GM12864 (cell line): ENCODE measurements at regions not wholly inside any gene's neighbourhood (a gene's known extent, or its start where the extent isn't known, plus 50 kb on each side); places are given as distances from the start of the nearest gene placed in this dataset.
A peak's percentile ranks its signal among the peaks of the same experiment; 100 is the strongest.

ENCODE experiments used
- DNase-seq: peaks from one replicate; pipeline ENCODE4 v3.0.0-alpha.2; 2011; ENCODE audit warnings: low read depth
- H3K4me3 ChIP-seq: 2 replicates; pipeline ENCODE4 v1.5.1; 2011; ENCODE audit warnings: mild to moderate bottlenecking, low read depth, low read length, control low read depth
- TF ChIP-seq, protein P1 (sequence below): IDR thresholded peaks from 2 replicates; pipeline ENCODE4 v1.5.1; 2011; ENCODE audit warnings: low read depth, mild to moderate bottlenecking, moderate library complexity, low read length, control low read depth, inconsistent platforms; ENCODE audit errors: missing control alignments

DNA sequence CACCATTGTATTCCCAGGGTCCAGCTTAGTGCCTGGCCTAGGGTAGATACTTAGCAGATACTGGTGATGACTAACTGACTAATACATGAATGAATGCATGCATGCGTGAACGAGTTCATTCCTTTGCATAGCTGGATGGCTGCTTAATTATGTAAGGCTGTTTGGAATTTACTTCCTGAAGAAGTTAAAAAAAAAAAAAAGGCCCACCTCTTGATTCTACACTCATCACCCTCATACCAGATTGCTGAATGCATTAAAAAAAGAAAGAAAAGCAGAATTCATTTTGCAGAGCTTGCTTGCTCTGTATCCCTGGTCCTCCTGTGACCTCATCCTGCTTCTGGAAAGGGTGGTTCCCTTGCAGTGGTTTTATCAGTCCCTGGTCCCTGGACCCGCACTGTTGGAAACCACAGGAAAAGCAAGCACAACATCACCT, 277.6 kb upstream of the CFAP20DC start:
- no peak overlapping the region for H3K4me3 ChIP-seq
- DNase-seq: no peak

DNA sequence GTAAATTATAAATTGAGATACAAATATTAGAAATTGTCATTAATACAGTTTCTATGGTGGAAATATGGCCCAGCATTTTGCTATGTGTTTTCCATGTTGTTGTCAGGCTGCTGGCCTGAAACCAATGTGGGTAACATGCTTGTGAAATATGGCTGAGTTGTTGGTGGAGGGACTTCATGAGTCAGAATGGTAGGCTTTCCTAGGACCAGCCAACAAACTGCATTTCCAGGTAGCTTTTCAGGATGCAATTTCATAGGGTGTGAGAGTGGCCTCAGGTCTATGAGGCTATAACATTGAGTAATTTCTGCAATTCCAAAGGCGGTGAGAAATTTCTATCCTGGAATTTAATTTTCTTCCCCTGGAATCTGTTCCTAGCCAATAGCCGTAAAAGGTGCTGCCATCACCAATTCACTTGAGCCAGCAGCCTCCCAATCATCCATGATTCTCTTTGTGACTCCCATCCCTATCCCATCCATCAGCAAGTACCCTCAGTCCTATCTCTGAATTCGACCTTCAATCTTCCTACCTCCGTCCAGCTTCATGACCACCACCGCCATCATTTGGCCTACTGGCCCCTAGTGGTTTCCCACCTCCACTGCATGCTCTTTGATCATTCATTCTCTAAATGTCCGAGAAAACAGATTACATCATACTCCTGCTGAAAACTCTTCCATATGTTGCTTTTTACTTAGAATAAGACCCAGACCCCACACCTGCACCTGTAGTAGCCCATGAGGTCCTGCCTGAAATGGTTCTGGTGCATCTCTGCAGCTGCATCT, 276.6 kb upstream of the CFAP20DC start:
- TF ChIP-seq, protein P1, sequence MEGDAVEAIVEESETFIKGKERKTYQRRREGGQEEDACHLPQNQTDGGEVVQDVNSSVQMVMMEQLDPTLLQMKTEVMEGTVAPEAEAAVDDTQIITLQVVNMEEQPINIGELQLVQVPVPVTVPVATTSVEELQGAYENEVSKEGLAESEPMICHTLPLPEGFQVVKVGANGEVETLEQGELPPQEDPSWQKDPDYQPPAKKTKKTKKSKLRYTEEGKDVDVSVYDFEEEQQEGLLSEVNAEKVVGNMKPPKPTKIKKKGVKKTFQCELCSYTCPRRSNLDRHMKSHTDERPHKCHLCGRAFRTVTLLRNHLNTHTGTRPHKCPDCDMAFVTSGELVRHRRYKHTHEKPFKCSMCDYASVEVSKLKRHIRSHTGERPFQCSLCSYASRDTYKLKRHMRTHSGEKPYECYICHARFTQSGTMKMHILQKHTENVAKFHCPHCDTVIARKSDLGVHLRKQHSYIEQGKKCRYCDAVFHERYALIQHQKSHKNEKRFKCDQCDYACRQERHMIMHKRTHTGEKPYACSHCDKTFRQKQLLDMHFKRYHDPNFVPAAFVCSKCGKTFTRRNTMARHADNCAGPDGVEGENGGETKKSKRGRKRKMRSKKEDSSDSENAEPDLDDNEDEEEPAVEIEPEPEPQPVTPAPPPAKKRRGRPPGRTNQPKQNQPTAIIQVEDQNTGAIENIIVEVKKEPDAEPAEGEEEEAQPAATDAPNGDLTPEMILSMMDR: peak; percentile 50
- no peak for DNase-seq
- no peak overlapping the region for H3K4me3 ChIP-seq

More for the DNA sequence above, 277.6 kb upstream of the CFAP20DC start:
- TF ChIP-seq, protein P1: no peak

DNA sequence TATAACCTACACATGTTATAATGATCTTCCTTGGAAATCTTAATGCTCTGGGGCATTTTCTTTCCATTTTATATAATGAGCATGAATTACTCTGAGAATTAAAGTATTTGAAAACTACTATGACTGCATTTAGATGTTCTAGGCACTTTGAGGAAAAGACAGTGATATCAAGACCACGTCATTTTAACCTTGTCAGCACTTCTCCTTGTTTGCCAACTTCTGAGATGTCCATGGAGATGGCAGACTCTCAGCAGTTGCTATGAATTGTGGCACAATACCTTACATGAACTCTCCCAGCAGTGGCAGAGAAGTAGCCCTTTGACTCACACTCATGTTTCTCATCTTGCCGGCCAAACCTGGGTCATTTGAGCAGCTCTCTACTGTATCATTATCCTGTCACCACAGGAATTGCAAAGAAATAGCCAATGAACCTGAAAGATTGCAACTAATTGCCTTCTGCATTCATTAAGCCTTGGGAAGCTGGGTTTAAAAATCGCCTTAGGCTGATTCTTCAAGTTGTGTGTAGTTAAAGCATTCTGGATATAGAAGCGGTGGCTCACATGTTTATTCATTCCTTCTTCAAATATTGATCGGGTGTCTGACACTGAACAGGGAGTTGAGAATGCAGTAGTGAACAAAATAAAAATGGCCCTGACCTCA, 272.2 kb upstream of the CFAP20DC start:
- TF ChIP-seq, protein P1: no peak
- no peak for DNase-seq
- H3K4me3 ChIP-seq: no peak overlapping the region

DNA sequence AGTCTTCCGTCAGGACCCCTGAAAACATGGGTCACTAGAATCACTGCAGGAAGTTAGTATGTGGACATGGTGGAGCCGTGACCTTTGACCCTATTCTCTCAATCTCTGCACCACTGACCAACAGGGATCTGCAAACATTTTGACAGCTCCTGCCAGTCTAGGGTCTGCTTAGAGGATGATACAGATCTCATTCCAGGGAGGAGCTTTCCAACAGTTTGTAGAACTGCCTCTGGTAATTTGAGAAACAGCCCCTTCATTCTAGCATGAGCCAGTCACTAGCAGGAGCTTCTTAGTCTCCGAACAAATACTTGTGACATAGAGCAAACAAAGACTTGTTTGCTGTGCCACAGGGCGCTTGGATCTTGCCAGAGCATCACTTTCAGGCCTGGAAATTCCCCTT, 270.3 kb upstream of the CFAP20DC start:
- DNase-seq: no peak
- H3K4me3 ChIP-seq: no peak overlapping the region
- TF ChIP-seq, protein P1: no peak

DNA sequence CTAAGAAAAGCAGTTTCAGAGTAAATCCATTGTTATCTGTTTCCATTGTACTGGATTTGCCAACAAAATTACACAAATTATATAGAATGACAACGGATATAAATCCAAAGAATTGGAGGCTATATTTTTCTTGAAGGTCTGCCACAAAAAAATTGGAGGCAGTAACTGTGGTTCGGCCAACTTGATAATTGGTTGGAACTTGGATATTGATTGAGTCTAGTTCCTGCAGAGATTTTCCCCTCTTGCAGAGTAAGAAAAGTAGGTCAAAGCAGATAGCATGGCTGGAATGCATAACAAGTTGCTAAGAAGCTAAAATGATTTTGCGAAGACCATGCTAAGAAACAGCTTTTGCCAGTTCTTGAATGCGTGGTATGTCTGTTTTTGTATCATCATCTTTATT, 269.6 kb upstream of the CFAP20DC start:
- TF ChIP-seq, protein P1: no peak
- DNase-seq: no peak
- H3K4me3 ChIP-seq: no peak overlapping the region

DNA sequence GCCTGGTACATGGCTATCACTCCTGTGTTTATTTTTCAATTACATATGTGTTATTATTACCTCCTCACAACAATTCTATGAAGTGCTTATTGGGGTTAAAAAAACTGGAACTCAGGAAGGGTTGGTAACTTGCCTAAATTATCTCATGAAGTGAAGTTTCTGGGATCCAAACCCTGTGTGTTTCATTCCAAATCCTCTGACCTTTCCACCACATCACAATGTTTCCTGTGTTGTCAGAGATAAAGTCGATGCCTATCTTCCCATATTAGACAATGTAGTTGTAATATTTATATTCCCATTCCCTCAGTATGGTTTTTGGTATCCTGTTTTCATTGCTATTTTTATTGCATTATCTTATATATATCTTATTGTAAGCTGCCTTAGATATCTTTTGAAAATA, 269.1 kb upstream of the CFAP20DC start:
- TF ChIP-seq, protein P1: no peak
- no peak overlapping the region for H3K4me3 ChIP-seq
- no peak for DNase-seq
